HAP-1 (cell line): ENCODE measurements at regions not wholly inside any gene's neighbourhood (a gene's known extent, or its start where the extent isn't known, plus 50 kb on each side); places are given as distances from the start of the nearest gene placed in this dataset.
"Not testable (repeated sequence)": the region's sequence is repeated elsewhere in the genome, so short reads cannot be mapped to it uniquely, and the experiment has no call there.

ENCODE experiments used
- DNase-seq, 2 experiments: peaks; one replicate each; pipeline ENCODE4 v3.0.0-alpha.2; 2016 to 2020; ENCODE audit warnings: low spot score in 2 of 2
- H3K27me3 ChIP-seq: fragments of 250-450 bp; sonication (Bioruptor Pico); 2 replicates; pipeline ENCODE4 v1.5.1; 2020; ENCODE audit warnings: low read depth, mild to moderate bottlenecking, moderate library complexity
- H3K36me3 ChIP-seq: fragments of 250-450 bp; sonication (Bioruptor Pico); replicated peaks from 2 replicates; pipeline ENCODE4 v1.5.1; 2020; ENCODE audit warnings: mild to moderate bottlenecking
- H3K4me1 ChIP-seq: fragments of 250-450 bp; sonication (Bioruptor Pico); 2 replicates; pipeline ENCODE4 v1.5.1; 2020; ENCODE audit warnings: mild to moderate bottlenecking
- H3K4me3 ChIP-seq: fragments of 250-450 bp; sonication (Bioruptor Pico); 2 replicates; pipeline ENCODE4 v1.5.1; 2020; ENCODE audit warnings: mild to moderate bottlenecking, moderate library complexity
- H3K9me3 ChIP-seq: fragments of 250-450 bp; sonication (Bioruptor Pico); 2 replicates; pipeline ENCODE4 v1.5.1; 2020; ENCODE audit warnings: mild to moderate bottlenecking, moderate library complexity
- in situ Hi-C: fragments of 300-500 bp; cut with MboI; formaldehyde crosslinking; loops from 3 replicates; pipeline ENCODE4 v1.14.3; 2020; ENCODE audit warnings: low sequenced_read_pairs, inconsistent platforms, mixed read lengths

GRCh38 chr20:18876394-18876793 is 62.8 kb downstream of the SCP2D1 start:
- H3K4me1 ChIP-seq, H3K36me3 ChIP-seq, in situ Hi-C loops, DNase-seq, H3K4me3 ChIP-seq, H3K9me3 ChIP-seq, H3K27me3 ChIP-seq: not testable (repeated sequence)

GRCh38 chr20:18879262-18879661 is 65.7 kb downstream of the SCP2D1 start:
- no peaks in the 10 kb centered on the region for H3K36me3 ChIP-seq
- no peak for DNase-seq
- H3K4me1 ChIP-seq: no peaks in the 10 kb centered on the region
- no peaks in the 10 kb centered on the region for H3K27me3 ChIP-seq
- in situ Hi-C loops: no loop called here
- no peaks in the 10 kb centered on the region for H3K9me3 ChIP-seq
- H3K4me3 ChIP-seq: no peak overlapping the region

DNA sequence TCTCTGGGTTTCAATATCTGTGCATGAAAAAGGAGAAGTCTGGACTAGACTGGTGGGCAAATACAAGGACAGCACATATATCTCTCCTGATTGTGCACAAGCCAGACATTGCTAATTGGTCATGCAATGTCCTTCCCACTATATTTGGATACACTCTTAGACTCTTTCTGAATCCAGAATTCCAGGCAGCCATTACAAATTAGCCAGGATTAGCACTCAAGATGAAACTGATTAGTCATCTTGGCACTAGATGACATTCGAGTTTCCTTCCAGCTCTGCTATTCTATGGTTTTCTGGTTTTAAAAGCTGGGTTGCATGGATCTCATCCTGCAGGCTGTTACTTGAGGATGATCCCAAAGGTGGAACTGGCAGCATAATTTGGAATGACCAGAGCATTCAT is 73.2 kb downstream of the SCP2D1 start:
- Histone ChIP-seq H3K36me3 (no peaks in the 10 kb centered on the region), H3K4me3 (no peak overlapping the region), H3K9me3 (no peaks in the 10 kb centered on the region), H3K27me3 (no peaks in the 10 kb centered on the region), H3K4me1 (no peaks in the 10 kb centered on the region)
- in situ Hi-C loops: no loop called here
- no peak for DNase-seq

DNA sequence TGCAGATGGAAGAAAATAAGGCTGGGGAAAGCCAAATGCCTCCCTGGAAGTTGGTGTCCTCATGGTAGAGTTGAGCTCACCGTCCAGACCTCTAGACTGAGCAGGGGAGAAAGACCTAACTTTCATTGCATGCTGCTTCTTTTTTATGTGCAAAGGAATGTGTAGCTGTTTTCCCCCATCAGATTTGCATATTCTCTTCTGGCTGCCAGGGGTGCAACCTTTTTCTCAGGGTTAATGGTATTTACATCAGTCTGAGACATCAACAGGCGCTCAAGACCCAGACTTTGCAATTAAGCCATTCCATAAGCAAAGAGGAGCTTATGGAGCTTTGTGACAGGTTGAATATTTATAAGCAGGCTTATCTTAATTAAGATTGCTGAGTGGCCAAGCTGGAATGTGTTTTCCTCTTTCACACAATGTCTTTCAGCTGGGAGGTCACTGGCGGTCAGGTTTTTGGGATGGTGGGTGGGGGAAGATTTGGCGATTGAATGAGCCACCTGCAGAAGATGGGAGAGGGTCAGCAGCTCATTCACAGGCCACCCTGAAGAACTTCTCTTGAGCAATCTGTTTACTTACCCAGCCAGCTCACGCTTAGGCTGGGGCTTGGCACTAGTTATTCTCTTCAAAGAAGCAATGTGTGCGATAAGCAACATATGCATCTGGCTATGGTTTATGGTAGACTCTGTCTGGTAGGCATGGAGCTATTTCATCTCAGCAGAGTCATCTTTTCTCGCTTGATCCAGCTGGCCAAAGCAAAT is 88.6 kb downstream of the SCP2D1 start:
- no peak for DNase-seq
- Histone ChIP-seq H3K27me3 (no peaks in the 10 kb centered on the region), H3K4me1 (no peaks in the 10 kb centered on the region), H3K9me3 (no peaks in the 10 kb centered on the region), H3K36me3 (no peaks in the 10 kb centered on the region), H3K4me3 (no peak overlapping the region)
- in situ Hi-C loops: loop anchor here (25.0 kb wide), 1 partner anchor 90 kb away; the partner anchor contains the start of gene SCP2D1

DNA sequence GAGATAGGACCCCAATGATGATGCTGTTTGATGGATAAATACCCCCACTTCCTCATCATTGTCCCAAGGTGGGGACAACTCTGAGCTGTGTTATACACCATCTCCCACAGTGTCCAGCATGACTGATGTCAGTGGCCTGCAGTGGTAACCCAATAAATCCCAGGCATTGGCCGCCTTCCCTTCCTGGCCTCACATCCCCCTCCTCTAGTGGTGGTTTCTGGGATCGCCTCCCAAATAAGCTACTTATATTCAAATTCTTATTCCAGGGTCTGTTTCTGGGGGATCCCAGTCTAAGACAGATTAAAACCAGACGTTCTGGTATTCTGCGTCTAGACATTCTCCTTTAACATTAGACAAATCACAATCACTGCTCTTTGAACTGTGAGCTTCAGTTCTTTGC is 90.6 kb downstream of the SCP2D1 start:
- Histone ChIP-seq H3K4me3 (no peak overlapping the region), H3K27me3 (no peaks in the 10 kb centered on the region), H3K4me1 (no peaks in the 10 kb centered on the region), H3K9me3 (no peaks in the 10 kb centered on the region), H3K36me3 (no peaks in the 10 kb centered on the region)
- no peak for DNase-seq
- in situ Hi-C loops: loop anchor here (25.0 kb wide), 1 partner anchor 92 kb away; the partner anchor contains the start of gene SCP2D1

GRCh38 chr20:18904624-18905023 is 91.0 kb downstream of the SCP2D1 start:
- no peak for DNase-seq
- H3K4me1 ChIP-seq: no peaks in the 10 kb centered on the region
- H3K4me3 ChIP-seq: no peak overlapping the region
- in situ Hi-C loops: loop anchor here (25.0 kb wide), 1 partner anchor 92 kb away; the partner anchor contains the start of gene SCP2D1
- H3K9me3 ChIP-seq: no peaks in the 10 kb centered on the region
- no peaks in the 10 kb centered on the region for H3K36me3 ChIP-seq
- H3K27me3 ChIP-seq: no peaks in the 10 kb centered on the region

DNA sequence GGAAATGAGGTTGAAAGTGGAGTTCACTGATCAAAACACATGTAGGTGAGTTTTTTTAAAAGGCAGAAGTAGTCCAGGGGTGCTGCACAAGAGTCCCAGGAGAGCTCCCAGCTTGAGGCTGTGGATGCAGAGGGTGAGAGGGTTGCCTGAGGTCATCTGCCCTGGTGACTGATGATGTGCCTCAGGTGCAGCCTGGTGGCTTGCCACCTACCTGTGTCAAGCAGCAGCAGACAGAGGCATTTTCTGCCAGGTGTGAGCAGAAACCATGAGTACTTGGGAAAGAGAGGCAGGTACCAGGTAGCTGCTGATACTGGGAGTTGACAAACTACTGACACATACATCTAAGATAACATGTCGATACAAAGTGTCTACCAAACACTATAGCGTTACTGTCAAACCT is 92.5 kb downstream of the SCP2D1 start:
- in situ Hi-C loops: loop anchor here (25.0 kb wide), 1 partner anchor 94 kb away; the partner anchor contains the start of gene SCP2D1
- DNase-seq: no peak

GRCh38 chr20:18907353-18907752 is 93.8 kb downstream of the SCP2D1 start:
- H3K4me1 ChIP-seq: no peaks in the 10 kb centered on the region
- DNase-seq: no peak
- no peak overlapping the region for H3K4me3 ChIP-seq
- H3K36me3 ChIP-seq: no peaks in the 10 kb centered on the region
- H3K27me3 ChIP-seq: no peaks in the 10 kb centered on the region
- in situ Hi-C loops: loop anchor here (25.0 kb wide), 1 partner anchor 95 kb away; the partner anchor contains the start of gene SCP2D1
- H3K9me3 ChIP-seq: no peaks in the 10 kb centered on the region

More for the DNA sequence above, 92.5 kb downstream of the SCP2D1 start:
- H3K27me3 ChIP-seq: no peaks in the 10 kb centered on the region
- no peaks in the 10 kb centered on the region for H3K36me3 ChIP-seq
- H3K9me3 ChIP-seq: no peaks in the 10 kb centered on the region
- no peak overlapping the region for H3K4me3 ChIP-seq
- H3K4me1 ChIP-seq: no peaks in the 10 kb centered on the region

DNA sequence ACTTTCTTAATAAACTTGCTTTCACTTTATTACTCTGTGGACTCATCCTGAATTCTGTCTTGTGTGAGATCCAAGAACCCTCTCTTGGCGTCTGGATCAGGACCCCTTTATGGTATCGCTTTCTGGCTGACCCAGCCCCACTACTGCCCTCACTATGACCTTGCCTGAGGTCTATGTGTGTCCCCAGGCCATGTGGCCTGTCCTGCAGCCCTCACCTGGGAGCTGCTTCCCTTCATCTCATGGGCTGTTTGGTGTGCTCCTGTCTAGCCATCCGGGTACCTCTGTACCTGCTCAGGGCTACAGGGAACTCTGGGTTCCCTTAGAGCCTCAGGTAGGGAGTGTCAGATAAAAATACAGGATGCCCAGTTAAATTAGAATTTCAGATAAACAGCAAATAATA is 94.5 kb downstream of the SCP2D1 start:
- Histone ChIP-seq H3K36me3 (no peaks in the 10 kb centered on the region), H3K27me3 (no peaks in the 10 kb centered on the region), H3K4me3 (no peak overlapping the region), H3K9me3 (no peaks in the 10 kb centered on the region), H3K4me1 (no peaks in the 10 kb centered on the region)
- in situ Hi-C loops: loop anchor here (25.0 kb wide), 1 partner anchor 96 kb away; the partner anchor contains the start of gene SCP2D1
- no peak for DNase-seq

- in situ Hi-C loops: loop anchor here (25.0 kb wide), 1 partner anchor 97 kb away; the partner anchor contains the start of gene SCP2D1
- no peak for DNase-seq
- Histone ChIP-seq H3K4me3 (no peak overlapping the region), H3K27me3 (no peaks in the 10 kb centered on the region), H3K36me3 (no peaks in the 10 kb centered on the region), H3K9me3 (no peaks in the 10 kb centered on the region), H3K4me1 (no peaks in the 10 kb centered on the region)
Observed at GRCh38 chr20:18909254-18909653, 95.7 kb downstream of the SCP2D1 start.

- in situ Hi-C loops: loop anchor here (25.0 kb wide), 1 partner anchor 101 kb away; the partner anchor contains the start of gene SCP2D1
- DNase-seq: no peak
- H3K36me3 ChIP-seq: no peaks in the 10 kb centered on the region
Observed at GRCh38 chr20:18913701-18914100, 100.1 kb downstream of the SCP2D1 start.

DNA sequence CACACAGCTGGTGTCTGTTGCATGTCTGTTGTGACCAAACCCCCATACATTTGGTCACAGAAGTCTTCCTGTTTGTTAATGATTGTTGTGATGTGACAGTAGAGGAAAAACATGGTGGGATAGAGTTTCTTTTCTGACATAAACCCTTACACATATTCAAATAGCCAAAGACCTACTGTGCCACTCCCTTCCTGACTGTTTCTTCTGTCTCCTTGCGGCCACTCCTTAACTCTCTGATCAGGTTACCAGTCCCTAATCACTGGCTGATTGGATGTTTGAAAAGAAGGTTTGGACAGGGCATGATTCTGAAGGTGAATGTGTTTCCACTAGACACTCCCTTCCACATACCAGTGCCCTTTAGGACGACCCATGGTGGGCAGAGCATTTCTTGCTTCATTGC is 101.2 kb downstream of the SCP2D1 start:
- Histone ChIP-seq H3K9me3 (no peaks in the 10 kb centered on the region), H3K4me3 (no peak overlapping the region), H3K36me3 (no peaks in the 10 kb centered on the region), H3K4me1 (no peaks in the 10 kb centered on the region), H3K27me3 (no peaks in the 10 kb centered on the region)
- no peak for DNase-seq
- in situ Hi-C loops: loop anchor here (25.0 kb wide), 1 partner anchor 102 kb away; the partner anchor contains the start of gene SCP2D1

More at GRCh38 chr20:18913701-18914100, 100.1 kb downstream of the SCP2D1 start:
- no peaks in the 10 kb centered on the region for H3K9me3 ChIP-seq
- H3K4me3 ChIP-seq: no peak overlapping the region
- no peaks in the 10 kb centered on the region for H3K4me1 ChIP-seq
- no peaks in the 10 kb centered on the region for H3K27me3 ChIP-seq

DNA sequence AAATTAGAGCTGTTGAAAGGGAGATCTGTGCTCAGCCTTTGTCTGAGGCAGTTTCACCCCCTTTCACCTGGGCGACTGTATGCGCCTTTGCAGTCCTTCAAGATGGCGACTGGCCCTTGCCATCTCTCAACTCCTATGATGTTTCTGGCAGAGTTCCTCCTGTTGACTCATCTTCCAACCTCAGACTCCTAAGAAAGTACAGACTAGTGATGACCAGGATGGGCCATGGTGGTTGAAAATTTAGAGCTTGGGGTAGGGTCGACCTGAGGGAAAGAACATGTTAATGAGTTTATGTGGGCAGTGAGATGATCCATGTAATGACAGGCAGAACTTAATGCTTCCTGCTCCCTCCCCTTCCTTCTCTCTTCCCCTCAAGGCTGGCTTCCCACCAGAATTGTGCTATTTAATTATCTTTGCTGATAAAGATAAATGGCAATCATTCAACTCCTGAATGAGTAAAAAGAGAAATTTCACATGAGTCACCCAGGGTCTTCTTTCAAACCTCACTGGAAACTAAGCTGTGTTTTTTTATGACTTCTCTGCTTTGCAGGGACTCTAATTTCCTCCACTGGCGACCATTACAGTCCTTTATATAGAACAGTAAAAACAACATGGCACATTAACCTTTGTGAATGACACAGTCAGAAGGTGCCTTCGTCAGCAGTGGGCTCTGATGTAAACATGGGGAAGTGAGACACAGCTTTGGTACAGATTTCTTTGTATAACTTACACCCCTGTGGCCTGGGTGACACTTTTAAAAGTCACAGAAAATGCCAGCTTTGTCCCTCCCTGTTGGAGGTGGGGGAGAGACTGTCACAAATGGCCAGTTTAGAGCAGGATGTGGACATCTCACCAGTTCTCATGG is 103.5 kb downstream of the SCP2D1 start:
- DNase-seq: no peak
- in situ Hi-C loops: loop anchor here (25.0 kb wide), 1 partner anchor 105 kb away; the partner anchor contains the start of gene SCP2D1
- Histone ChIP-seq H3K9me3 (no peaks in the 10 kb centered on the region), H3K4me1 (no peaks in the 10 kb centered on the region), H3K36me3 (no peaks in the 10 kb centered on the region), H3K27me3 (no peaks in the 10 kb centered on the region), H3K4me3 (no peak overlapping the region)
